ENCODE measurements at regions not wholly inside any gene's neighbourhood (a gene's known extent, or its start where the extent isn't known, plus 50 kb on each side); places are given as distances from the start of the nearest gene placed in this dataset.
"Not testable (repeated sequence)": the region's sequence is repeated elsewhere in the genome, so short reads cannot be mapped to it uniquely, and the experiment has no call there.

DNA sequence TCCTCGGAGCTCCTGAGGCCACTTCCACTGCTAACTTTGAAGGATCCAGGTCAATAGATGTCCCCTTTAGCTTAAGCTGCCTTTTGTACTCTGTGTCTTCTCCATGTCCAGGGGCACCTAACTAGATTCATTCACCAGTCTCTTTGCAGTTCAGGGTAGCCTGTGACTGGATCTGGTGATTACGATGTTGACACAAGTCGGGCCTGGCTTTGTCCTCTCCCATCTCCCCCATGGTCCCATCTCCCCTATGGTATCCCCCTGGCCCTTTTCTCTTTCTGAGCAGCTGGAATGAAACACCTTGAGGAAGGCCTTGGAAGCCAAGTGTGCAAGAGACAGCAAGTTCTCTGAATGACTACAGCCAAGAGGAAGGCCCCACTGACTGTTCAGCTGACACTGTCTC, 417.9 kb upstream of the SMIM21 start:
- H3K27ac ChIP-seq, result no peak overlapping the region
- H3K36me3 ChIP-seq, result no peaks in the 10 kb centered on the region
- intact Hi-C loops (cut with DNase I), result no loop called here
- no peak overlapping the region for H3K4me3 ChIP-seq
- TF ChIP-seq, protein P1, sequence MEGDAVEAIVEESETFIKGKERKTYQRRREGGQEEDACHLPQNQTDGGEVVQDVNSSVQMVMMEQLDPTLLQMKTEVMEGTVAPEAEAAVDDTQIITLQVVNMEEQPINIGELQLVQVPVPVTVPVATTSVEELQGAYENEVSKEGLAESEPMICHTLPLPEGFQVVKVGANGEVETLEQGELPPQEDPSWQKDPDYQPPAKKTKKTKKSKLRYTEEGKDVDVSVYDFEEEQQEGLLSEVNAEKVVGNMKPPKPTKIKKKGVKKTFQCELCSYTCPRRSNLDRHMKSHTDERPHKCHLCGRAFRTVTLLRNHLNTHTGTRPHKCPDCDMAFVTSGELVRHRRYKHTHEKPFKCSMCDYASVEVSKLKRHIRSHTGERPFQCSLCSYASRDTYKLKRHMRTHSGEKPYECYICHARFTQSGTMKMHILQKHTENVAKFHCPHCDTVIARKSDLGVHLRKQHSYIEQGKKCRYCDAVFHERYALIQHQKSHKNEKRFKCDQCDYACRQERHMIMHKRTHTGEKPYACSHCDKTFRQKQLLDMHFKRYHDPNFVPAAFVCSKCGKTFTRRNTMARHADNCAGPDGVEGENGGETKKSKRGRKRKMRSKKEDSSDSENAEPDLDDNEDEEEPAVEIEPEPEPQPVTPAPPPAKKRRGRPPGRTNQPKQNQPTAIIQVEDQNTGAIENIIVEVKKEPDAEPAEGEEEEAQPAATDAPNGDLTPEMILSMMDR (IDR thresholded peaks at IDR 0.05), result no peak
- H3K9me3 ChIP-seq, result no peaks in the 10 kb centered on the region
- no peak for DNase-seq
- H3K4me1 ChIP-seq, result no peaks in the 10 kb centered on the region
- ATAC-seq, result no peak
- H3K27me3 ChIP-seq, result no peaks in the 10 kb centered on the region

DNA sequence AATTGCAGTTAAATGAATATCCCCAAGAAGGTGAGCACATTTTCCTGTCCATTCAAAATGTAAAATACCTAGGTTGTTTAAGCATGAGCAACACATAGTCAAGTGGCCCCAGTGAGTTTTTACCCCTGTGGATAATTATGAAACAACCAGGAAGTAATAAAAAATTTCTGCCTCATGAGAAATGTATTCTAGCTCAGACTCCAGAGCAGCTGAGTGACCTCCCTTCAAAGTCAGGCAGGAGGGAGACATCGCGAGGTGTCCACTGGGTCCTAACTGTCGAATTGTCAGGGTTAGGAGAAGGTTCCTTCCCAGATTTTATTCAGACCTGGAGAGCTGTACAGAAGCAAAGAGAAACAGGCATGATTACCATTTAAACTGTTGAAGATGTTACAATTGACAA, 416.6 kb upstream of the SMIM21 start:
- intact Hi-C loops (cut with DNase I), result no loop called here
- Histone ChIP-seq H3K9me3 (no peaks in the 10 kb centered on the region), H3K27me3 (no peaks in the 10 kb centered on the region), H3K27ac (no peak overlapping the region), H3K4me1 (no peaks in the 10 kb centered on the region), H3K36me3 (no peaks in the 10 kb centered on the region), H3K4me3 (no peak overlapping the region)
- no peak for ATAC-seq
- DNase-seq, result no peak
- TF ChIP-seq, protein P1 (IDR thresholded peaks at IDR 0.05), result no peak

DNA sequence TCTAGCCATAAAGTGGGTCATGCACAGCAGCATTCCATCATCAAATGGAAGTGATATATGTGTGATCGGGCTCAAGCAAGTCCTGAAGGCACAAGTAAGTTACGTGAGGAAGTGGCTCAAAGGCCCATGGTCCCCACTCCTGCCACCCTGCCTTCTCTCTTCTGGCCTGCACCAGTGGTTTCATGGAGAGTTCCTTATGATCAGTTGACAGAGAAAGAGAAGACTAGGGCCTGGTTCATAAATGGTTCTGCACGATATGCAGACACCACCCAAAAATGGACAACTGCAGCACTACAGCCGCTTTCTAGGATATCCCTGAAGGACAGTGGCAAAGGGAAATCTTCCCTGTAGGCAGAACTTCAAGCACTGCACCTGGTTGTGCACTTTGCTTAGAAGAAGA, 412.6 kb upstream of the SMIM21 start:
- no peaks in the 10 kb centered on the region for H3K9me3 ChIP-seq
- ATAC-seq, result no peak
- no peaks in the 10 kb centered on the region for H3K27me3 ChIP-seq
- no peaks in the 10 kb centered on the region for H3K36me3 ChIP-seq
- TF ChIP-seq, protein P1 (IDR thresholded peaks at IDR 0.05), result no peak
- H3K4me1 ChIP-seq, result no peaks in the 10 kb centered on the region
- no peak for DNase-seq
- H3K4me3 ChIP-seq, result no peak overlapping the region
- intact Hi-C loops (cut with DNase I), result no loop called here
- no peak overlapping the region for H3K27ac ChIP-seq

DNA sequence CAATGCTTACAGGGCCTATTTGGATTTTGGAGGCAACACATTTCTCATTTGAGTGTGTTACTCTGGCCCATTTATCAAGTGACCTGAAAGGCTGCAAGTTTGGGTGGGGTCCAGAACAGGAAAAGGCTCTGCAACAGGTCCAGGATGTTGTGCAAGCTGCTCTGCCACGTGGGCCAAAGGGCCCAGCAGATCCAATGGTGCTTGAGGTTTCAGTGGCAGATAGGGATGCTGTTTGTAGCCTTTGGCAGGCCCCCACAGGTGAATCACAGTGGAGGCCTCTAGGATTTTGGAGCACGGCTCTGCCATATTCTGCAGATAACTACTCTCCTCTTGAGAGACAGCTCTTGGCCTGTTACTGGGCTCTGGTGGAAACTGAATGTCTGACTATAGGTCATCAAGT, 412.2 kb upstream of the SMIM21 start:
- H3K27me3 ChIP-seq; DNase-seq; H3K4me3 ChIP-seq; H3K9me3 ChIP-seq; H3K36me3 ChIP-seq; H3K27ac ChIP-seq; ATAC-seq; H3K4me1 ChIP-seq; intact Hi-C loops (cut with DNase I): not testable (repeated sequence)

DNA sequence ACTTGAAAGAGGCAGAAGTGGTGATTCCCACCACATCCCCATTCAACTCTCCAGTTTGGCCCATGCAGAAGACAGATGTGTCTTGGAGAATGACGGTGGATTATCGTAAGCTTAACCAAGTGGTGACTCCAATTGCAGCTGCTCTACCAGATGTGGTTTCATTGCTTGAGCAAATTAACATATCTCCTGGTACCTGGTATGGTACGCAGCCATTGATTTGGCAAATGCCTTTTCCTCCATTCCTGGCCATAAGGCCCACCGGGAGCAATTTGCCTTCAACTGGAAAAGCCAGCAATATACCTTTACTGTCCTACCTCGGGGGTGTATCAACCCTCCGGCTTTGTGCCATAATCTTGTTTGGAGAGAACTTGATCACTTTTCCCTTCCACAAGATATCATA, 411.5 kb upstream of the SMIM21 start:
- intact Hi-C loops (cut with DNase I), result no loop called here
- no peak overlapping the region for H3K27ac ChIP-seq
- no peaks in the 10 kb centered on the region for H3K36me3 ChIP-seq
- H3K27me3 ChIP-seq, result no peaks in the 10 kb centered on the region
- H3K9me3 ChIP-seq, result no peaks in the 10 kb centered on the region
- H3K4me3 ChIP-seq, result no peak overlapping the region
- DNase-seq, result no peak
- ATAC-seq, result no peak
- H3K4me1 ChIP-seq, result no peaks in the 10 kb centered on the region
- TF ChIP-seq, protein P1 (IDR thresholded peaks at IDR 0.05), result no peak

DNA sequence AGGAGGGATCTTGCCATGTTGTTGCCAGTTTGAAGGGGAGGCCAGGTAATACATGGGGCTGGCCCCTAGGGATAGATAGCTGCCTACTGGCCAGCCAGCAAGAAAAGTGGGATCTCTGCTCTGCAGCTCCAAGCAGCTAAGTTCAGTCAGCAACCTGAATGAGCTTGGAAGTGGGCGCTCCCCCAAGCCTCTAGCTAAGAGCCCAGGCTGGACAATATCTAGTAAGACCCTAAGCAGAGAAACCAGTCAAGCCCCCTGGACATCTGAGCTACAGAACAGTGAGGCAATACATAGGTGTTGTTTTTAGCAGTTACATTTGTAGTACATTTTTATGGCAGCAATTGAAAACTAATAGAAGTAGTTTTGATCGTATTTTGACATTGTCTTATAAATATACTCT, 409.8 kb upstream of the SMIM21 start:
- Histone ChIP-seq H3K9me3 (no peaks in the 10 kb centered on the region), H3K36me3 (no peaks in the 10 kb centered on the region), H3K4me3 (no peak overlapping the region), H3K4me1 (no peaks in the 10 kb centered on the region), H3K27ac (no peak overlapping the region), H3K27me3 (no peaks in the 10 kb centered on the region)
- ATAC-seq (no peak), DNase-seq (no peak)
- TF ChIP-seq, protein P1 (IDR thresholded peaks at IDR 0.05), result no peak
- intact Hi-C loops (cut with DNase I), result no loop called here
